ENCODE measurements at regions not wholly inside any gene's neighbourhood (a gene's known extent, or its start where the extent isn't known, plus 50 kb on each side); places are given as distances from the start of the nearest gene placed in this dataset.
"Not testable (repeated sequence)": the region's sequence is repeated elsewhere in the genome, so short reads cannot be mapped to it uniquely, and the experiment has no call there.

DNA sequence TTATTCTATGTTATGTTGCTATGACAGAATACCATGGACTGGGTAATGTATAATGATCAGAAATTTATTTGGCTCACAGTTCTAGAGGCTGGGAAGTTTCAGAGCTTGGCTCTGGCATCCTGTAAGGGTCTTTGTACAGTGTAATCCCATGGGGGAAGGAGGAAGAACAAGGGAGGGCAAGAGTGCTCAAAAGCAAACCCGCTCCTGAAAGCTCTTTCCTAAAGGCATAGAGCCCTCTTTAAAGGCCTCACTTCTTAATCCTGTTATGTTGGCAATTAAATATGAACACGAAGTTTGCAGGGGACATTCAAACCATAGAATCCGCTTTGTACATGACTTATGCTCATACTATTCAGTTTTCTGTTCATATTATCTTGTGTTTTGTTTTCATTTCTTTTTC is 191.3 kb upstream of the CTSO start:
- no peak for DNase-seq

- DNase-seq, result no peak
Measured at GRCh38 chr4:156138781-156139280, 185.2 kb upstream of the CTSO start.

DNA sequence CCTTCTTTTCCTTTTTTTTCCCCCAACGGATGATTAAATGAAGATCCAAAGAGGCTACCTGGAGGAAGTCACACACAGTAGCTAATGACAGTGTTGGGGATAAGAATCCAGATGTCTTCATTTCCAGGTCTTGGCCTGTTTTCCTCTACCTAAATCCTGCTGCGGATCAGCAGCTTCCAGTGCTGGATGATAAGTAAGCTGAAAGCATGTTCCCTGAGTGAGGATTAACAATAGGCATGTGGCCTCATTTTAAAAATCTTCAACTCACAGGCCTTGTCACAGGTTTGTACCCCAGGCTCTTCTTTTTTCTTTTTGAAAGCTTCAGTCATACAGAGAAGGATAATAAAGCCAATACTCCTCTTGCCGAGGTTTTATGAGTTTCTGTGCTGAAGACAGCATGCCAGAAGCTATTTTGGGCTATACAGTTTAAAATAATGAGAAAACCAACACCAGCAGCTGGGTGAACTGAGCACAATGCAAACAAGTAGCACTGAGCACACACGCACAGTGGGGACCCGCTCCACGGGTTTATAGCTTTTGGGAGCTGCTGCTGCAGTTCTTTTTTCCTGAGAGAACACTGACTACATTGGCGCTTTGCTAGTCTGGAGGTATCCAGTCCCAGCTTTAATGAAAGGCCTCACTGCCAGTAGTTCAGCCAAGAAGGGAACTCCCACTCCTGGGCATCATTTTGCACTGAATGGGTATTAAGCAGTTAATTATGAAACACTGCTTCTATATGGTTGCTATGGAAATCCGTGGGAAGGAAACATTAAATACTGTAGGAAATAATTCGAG is 184.2 kb upstream of the CTSO start:
- DNase-seq, result no peak

DNA sequence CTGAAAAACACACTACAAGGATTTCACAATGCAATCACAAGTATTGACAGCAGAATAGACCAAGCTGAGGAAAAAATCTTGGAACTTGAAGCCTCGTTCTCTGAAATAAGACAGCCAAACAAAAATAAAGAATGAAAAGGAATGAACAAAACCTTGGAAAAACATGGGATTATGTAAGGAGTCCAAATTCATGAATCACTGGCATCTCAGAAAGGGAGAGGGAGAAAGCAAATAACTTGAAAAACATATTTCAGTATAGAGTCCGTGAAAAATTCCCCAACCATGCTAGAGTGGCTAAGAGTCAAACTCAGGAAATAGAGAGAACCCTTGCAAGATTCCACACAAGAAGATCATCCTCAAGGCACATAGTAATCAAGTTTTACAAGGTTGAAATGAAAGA is 178.5 kb upstream of the CTSO start:
- no peak for DNase-seq

DNA sequence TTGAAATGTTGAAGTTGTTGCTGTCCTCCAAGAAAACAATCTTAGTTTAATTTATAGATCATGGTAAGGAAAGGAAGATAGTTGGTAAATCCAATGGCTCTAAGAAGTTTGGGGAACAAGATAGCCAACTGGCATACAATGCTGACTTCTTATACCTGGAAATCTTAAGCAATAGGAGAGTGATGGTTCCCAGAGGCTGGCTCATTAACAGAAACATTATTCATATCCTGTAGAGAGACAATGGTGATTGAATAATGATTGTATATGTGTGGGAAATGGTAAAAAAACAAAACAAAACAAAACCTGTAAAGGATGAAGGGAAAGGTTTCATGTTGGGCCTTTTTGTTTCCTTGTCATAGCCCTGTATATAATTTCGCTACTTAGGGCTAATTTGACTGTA is 174.9 kb upstream of the CTSO start:
- no peak for DNase-seq

GRCh38 chr4:156118507-156119220 is 165.0 kb upstream of the CTSO start:
- DNase-seq, result no peak

DNA sequence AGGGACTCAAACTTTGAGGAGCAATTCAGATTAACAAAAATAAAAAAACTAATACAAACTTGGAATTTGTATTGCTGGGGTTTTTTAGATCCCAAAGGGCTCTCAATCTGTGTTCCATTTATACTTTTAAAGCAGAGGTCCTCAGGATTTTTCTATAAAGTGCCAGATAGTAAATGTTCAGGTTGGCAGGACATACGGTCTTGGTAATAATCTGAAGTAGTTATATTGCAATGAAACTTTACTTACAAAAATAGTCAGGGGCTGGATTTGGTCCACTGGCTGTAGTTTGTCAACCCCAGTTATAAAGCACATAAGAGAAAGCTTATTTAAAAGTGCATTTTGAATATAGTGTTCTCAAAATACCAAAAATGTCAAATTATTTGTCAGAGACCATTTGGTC is 164.1 kb upstream of the CTSO start:
- DNase-seq, result no peak

DNA sequence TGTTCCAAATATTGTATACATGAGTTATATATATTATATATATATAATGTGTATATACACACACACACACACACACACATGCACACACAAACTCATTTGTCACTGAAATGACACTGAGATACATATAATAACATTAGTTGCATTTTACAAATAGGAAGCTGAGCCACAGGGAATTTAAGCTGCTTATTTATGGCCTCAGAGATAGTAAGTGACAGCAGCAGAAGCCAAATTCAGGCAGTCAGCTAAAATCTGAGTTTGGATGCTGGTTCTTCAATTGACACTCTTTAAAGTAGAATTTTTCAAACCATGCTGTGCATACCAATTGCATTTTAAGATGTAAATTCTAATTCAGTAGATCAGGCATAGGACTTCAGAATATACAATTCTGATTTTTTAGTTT is 163.3 kb upstream of the CTSO start:
- no peak for DNase-seq

DNA sequence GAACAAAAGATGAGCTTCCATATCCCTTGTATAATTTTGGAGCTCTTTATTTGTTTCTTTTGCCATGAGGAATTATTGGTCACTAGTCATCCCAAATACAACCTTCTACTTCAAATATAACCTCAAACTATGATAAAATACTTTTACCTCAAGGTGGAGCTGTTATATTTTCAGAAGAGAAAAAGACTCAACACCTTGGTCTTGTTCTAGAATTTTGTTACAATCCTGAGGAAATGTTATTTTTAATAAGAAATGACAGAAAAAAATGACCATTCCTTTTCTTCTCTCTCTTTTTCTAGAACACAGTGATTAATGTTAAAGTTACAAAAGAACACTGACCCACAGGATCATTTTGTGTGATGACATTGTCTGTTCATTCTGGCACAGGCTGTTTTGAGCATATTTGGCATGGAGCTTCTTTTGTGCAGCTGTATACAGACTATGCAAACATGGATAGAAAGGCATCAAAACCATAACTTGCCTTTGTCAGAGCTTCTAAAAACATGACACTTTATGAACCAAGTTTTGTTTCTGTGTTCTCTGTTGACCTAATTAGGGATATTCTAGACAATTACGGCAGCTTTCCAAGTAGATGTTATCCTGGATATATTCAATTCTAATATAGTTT is 159.6 kb upstream of the CTSO start:
- DNase-seq, result no peak

DNA sequence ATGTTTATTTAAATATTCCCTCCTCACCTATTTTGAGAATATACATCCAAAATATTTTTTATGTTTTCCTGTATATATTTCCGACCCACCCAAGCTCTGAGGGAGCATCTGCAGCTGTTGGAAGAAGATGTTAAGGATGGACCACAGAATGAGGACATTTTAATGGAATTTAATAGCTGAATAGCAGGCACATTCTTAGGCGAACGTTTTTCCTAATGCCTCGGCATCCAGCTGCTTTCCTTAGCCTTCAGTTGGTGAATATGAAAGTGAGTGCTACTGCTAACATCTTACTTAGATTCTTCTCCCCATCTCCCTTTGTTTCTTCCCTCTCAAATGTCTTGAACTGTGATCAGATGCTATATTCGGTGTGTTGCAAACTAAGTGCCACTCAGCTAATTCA is 158.0 kb upstream of the CTSO start:
- DNase-seq, result no peak

DNA sequence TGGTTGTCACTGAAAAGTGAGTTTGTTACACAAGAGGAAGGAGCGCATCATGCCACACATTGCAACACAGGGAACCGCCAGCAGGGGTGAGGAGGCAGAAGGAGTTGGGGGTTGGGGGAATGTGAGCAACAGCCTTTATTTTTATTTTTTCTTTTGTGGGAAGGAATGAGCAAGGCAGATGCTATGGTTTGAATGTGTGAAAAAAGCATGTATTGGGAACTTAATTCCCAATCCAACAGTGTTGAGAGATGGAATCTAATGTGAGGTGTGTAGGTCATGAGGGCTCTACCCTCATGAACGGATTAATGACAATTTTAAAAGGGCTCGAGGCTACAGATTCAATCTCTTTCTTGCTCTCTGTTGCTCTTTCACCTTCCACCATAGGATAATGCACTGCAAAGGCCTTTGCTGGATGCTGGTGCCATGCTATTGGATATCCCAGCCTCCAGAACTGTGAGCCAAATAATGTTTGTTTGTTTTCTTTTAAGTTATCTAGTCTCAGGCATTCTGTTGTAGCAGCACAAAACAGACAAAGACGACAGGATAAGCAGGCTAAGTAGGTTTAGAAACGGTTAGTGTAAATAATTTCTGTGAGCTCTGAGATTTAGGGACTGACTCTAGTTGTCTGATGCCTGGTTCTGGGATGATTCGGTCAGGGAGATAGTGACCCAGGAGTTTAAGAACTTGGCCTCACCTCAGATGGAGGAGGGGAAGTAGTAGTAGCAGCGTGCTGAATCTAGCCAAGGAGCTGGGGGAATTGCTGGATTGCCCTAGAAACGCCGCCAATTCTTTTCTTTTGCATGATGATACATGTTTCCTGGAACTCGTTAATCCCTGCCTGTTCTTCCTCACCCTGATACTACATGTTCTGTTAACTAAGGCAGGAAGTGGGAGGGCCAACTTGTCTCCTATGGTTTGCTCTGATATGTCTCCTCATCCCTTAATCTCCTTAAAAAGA is 156.6 kb upstream of the CTSO start:
- no peak for DNase-seq

GRCh38 chr4:156109087-156109486 is 155.4 kb upstream of the CTSO start:
- DNase-seq, result not testable (repeated sequence)

DNA sequence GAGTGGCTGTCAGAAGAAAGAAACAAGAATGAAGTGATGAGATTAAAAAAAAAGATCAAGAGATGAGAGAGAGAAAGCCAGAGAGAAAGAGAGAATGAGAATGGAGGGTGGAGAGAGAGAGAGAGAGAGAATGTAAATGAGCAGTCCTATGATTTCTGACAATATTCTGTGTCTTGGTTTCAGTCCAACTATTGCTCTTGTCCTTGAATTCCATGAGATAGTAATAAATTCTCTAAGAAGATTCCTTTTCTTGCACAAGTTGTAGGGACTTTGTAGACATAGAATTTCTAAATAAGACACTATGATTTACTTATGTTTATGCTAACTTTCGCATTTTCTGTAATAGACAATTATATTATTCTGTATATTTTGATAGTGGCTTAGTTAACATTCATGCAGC is 149.6 kb upstream of the CTSO start:
- no peak for DNase-seq

- no peak for DNase-seq
Measured at GRCh38 chr4:156102411-156102810, 148.7 kb upstream of the CTSO start.

DNA sequence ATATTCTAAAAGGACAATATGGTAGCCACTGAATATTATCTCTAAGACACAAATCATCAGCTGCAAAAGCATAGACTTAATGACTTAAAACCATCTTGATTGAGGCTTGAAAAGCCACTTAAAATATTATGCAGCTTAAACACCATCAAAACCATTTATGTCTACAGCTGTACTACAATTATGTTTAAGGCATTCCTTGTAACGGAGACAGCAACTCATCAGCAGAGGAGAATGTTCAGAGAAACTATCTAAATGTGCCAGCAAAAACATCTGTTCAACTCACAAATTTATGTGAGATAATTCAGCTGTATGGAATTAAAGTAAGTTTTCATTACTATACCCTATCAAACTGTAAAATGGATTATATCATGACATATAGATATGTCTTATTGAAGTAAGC is 147.9 kb upstream of the CTSO start:
- DNase-seq, result no peak

DNA sequence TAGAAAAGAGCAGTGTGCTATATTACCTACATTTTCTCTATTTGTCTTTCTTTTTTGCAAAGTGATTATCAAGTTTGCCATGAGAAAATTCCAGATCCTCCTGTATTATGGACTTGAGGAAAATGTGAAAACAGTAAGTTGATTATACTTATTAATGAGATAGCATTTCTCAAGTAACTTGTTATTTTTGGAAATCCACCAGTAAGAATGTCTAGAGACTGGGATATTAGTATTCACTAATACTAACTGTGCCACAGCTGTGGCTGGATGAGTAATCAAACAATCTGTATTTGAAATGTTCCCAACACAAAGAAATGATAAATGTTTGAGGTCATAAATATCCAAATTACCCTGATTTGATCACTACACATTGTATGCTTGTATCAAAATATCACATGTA is 147.0 kb upstream of the CTSO start:
- DNase-seq, result no peak

DNA sequence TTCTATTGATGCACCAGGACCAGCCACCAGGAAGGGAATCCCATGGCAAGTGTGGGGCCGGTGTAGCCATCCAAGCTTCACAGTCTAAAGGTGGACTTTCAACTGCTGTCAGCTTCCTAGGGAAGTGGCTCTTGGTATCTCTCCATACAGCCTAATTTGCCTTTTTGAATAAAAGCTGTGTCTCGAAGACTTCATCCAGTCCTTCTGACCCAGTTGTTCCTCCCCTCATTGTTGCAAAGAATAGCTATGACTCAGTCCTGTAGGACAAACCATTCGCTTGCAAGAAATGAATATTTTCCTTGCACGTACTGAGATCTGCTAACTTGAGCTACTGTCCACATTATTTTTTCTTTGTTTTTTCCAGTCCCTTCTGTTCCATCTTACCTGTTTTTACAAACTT is 145.1 kb upstream of the CTSO start:
- no peak for DNase-seq

GRCh38 chr4:156085100-156085499 is 131.4 kb upstream of the CTSO start:
- no peak for DNase-seq

GRCh38 chr4:156084373-156084772 is 130.7 kb upstream of the CTSO start:
- no peak for DNase-seq

GRCh38 chr4:156073976-156074375 is 120.3 kb upstream of the CTSO start:
- no peak for DNase-seq

- no peak for DNase-seq
Measured at GRCh38 chr4:156060661-156061060, 107.0 kb upstream of the CTSO start.

DNA sequence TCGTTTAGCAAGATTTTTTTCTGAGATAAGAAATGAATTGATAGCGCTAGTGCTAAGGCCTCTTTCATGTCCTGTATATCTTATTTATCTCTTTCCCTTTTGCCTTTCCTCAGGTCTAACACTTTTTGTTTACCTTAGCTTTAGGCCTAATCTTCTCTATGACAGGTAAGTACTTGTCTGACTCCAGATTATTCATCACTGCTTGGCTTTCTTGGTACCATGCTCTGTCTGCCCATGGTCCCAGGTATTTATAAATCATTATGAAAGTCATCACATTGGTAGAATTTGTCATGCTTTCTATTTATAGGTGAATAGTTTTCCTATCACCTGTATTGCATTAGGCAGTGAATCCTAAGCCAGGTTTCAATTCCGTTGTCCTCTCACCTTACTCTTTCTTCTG is 99.5 kb upstream of the CTSO start:
- DNase-seq, result no peak

GRCh38 chr4:156052116-156052515 is 98.5 kb upstream of the CTSO start:
- no peak for DNase-seq

Data from GDM1 (cell line).